ENCODE measurements at regions not wholly inside any gene's neighbourhood (a gene's known extent, or its start where the extent isn't known, plus 50 kb on each side); places are given as distances from the start of the nearest gene placed in this dataset.
"Not testable (repeated sequence)": the region's sequence is repeated elsewhere in the genome, so short reads cannot be mapped to it uniquely, and the experiment has no call there.

- not testable (repeated sequence) for H3K36me3 ChIP-seq (ENCODE audit: insufficient read depth, low read length); DNase-seq; H4K20me1 ChIP-seq (ENCODE audit: insufficient read depth, low read length); ATAC-seq (ENCODE audit: insufficient read depth, low read depth); H3K4me2 ChIP-seq (ENCODE audit: insufficient read depth, low read length); H3K4me1 ChIP-seq (ENCODE audit: insufficient read depth, low read length); H3K9me3 ChIP-seq (ENCODE audit: insufficient read depth, low read length, severe bottlenecking); H3K79me2 ChIP-seq (ENCODE audit: insufficient read depth, low read length); H3K9ac ChIP-seq (ENCODE audit: low read depth, low read length); H2AFZ ChIP-seq (ENCODE audit: low read depth, low read length); H3K27me3 ChIP-seq (ENCODE audit: insufficient read depth, low read length, poor library complexity); H3K4me3 ChIP-seq (ENCODE audit: low read depth in 1 of 2, low read length in 2 of 2); H3K27ac ChIP-seq (ENCODE audit: low read length)
Observed at GRCh38 chr2:111299635-111300034, 178.9 kb downstream of the BCL2L11 start.

GRCh38 chr2:111301677-111302076, 181.0 kb downstream of the BCL2L11 start:
- not testable (repeated sequence) for H3K27ac ChIP-seq (ENCODE audit: low read length); H2AFZ ChIP-seq (ENCODE audit: low read depth, low read length); H3K4me1 ChIP-seq (ENCODE audit: insufficient read depth, low read length); H3K36me3 ChIP-seq (ENCODE audit: insufficient read depth, low read length); H4K20me1 ChIP-seq (ENCODE audit: insufficient read depth, low read length); H3K27me3 ChIP-seq (ENCODE audit: insufficient read depth, low read length, poor library complexity); H3K79me2 ChIP-seq (ENCODE audit: insufficient read depth, low read length); H3K9ac ChIP-seq (ENCODE audit: low read depth, low read length); DNase-seq; H3K4me2 ChIP-seq (ENCODE audit: insufficient read depth, low read length); H3K9me3 ChIP-seq (ENCODE audit: insufficient read depth, low read length, severe bottlenecking); H3K4me3 ChIP-seq (ENCODE audit: low read depth in 1 of 2, low read length in 2 of 2); ATAC-seq (ENCODE audit: insufficient read depth, low read depth)

- not testable (repeated sequence) for H3K27ac ChIP-seq (ENCODE audit: low read length); H4K20me1 ChIP-seq (ENCODE audit: insufficient read depth, low read length); H3K4me3 ChIP-seq (ENCODE audit: low read depth in 1 of 2, low read length in 2 of 2); H3K79me2 ChIP-seq (ENCODE audit: insufficient read depth, low read length); H3K4me1 ChIP-seq (ENCODE audit: insufficient read depth, low read length); H3K27me3 ChIP-seq (ENCODE audit: insufficient read depth, low read length, poor library complexity); H3K36me3 ChIP-seq (ENCODE audit: insufficient read depth, low read length); DNase-seq; H3K4me2 ChIP-seq (ENCODE audit: insufficient read depth, low read length); H2AFZ ChIP-seq (ENCODE audit: low read depth, low read length); H3K9me3 ChIP-seq (ENCODE audit: insufficient read depth, low read length, severe bottlenecking); H3K9ac ChIP-seq (ENCODE audit: low read depth, low read length)
- ATAC-seq (ENCODE audit: insufficient read depth, low read depth), result peak; percentile 88
Observed at GRCh38 chr2:111302397-111303218, 181.9 kb downstream of the BCL2L11 start.

- not testable (repeated sequence) for H3K27me3 ChIP-seq (ENCODE audit: insufficient read depth, low read length, poor library complexity); DNase-seq; H2AFZ ChIP-seq (ENCODE audit: low read depth, low read length); ATAC-seq (ENCODE audit: insufficient read depth, low read depth); H4K20me1 ChIP-seq (ENCODE audit: insufficient read depth, low read length); H3K36me3 ChIP-seq (ENCODE audit: insufficient read depth, low read length); H3K9me3 ChIP-seq (ENCODE audit: insufficient read depth, low read length, severe bottlenecking); H3K79me2 ChIP-seq (ENCODE audit: insufficient read depth, low read length); H3K4me3 ChIP-seq (ENCODE audit: low read depth in 1 of 2, low read length in 2 of 2); H3K27ac ChIP-seq (ENCODE audit: low read length); H3K9ac ChIP-seq (ENCODE audit: low read depth, low read length); H3K4me1 ChIP-seq (ENCODE audit: insufficient read depth, low read length); H3K4me2 ChIP-seq (ENCODE audit: insufficient read depth, low read length)
Observed at GRCh38 chr2:111307302-111307701, 186.6 kb downstream of the BCL2L11 start.

- not testable (repeated sequence) for H3K9me3 ChIP-seq (ENCODE audit: insufficient read depth, low read length, severe bottlenecking); H3K4me2 ChIP-seq (ENCODE audit: insufficient read depth, low read length); H3K79me2 ChIP-seq (ENCODE audit: insufficient read depth, low read length); H4K20me1 ChIP-seq (ENCODE audit: insufficient read depth, low read length); DNase-seq; H3K4me1 ChIP-seq (ENCODE audit: insufficient read depth, low read length); H3K27me3 ChIP-seq (ENCODE audit: insufficient read depth, low read length, poor library complexity); H3K27ac ChIP-seq (ENCODE audit: low read length); H3K9ac ChIP-seq (ENCODE audit: low read depth, low read length); ATAC-seq (ENCODE audit: insufficient read depth, low read depth); H3K36me3 ChIP-seq (ENCODE audit: insufficient read depth, low read length); H2AFZ ChIP-seq (ENCODE audit: low read depth, low read length); H3K4me3 ChIP-seq (ENCODE audit: low read depth in 1 of 2, low read length in 2 of 2)
Observed at GRCh38 chr2:111309231-111310075, 188.7 kb downstream of the BCL2L11 start.

GRCh38 chr2:111310395-111310794, 189.7 kb downstream of the BCL2L11 start:
- not testable (repeated sequence) for H3K4me1 ChIP-seq (ENCODE audit: insufficient read depth, low read length); H3K36me3 ChIP-seq (ENCODE audit: insufficient read depth, low read length); H3K9ac ChIP-seq (ENCODE audit: low read depth, low read length); H3K9me3 ChIP-seq (ENCODE audit: insufficient read depth, low read length, severe bottlenecking); H3K79me2 ChIP-seq (ENCODE audit: insufficient read depth, low read length); H3K4me3 ChIP-seq (ENCODE audit: low read depth in 1 of 2, low read length in 2 of 2); ATAC-seq (ENCODE audit: insufficient read depth, low read depth); H4K20me1 ChIP-seq (ENCODE audit: insufficient read depth, low read length); H3K4me2 ChIP-seq (ENCODE audit: insufficient read depth, low read length); H3K27ac ChIP-seq (ENCODE audit: low read length); H2AFZ ChIP-seq (ENCODE audit: low read depth, low read length); H3K27me3 ChIP-seq (ENCODE audit: insufficient read depth, low read length, poor library complexity); DNase-seq

GRCh38 chr2:111311568-111311967, 190.9 kb downstream of the BCL2L11 start:
- not testable (repeated sequence) for H3K79me2 ChIP-seq (ENCODE audit: insufficient read depth, low read length); H3K27ac ChIP-seq (ENCODE audit: low read length); H3K36me3 ChIP-seq (ENCODE audit: insufficient read depth, low read length); H3K9ac ChIP-seq (ENCODE audit: low read depth, low read length); H3K9me3 ChIP-seq (ENCODE audit: insufficient read depth, low read length, severe bottlenecking); H3K4me2 ChIP-seq (ENCODE audit: insufficient read depth, low read length); H4K20me1 ChIP-seq (ENCODE audit: insufficient read depth, low read length); DNase-seq; H2AFZ ChIP-seq (ENCODE audit: low read depth, low read length); H3K27me3 ChIP-seq (ENCODE audit: insufficient read depth, low read length, poor library complexity); H3K4me1 ChIP-seq (ENCODE audit: insufficient read depth, low read length); H3K4me3 ChIP-seq (ENCODE audit: low read depth in 1 of 2, low read length in 2 of 2); ATAC-seq (ENCODE audit: insufficient read depth, low read depth)
